Activated B cell treated with CpG ODN at 0.5 μM for 24 hours (primary cell): ENCODE measurements at regions not wholly inside any gene's neighbourhood (a gene's known extent, or its start where the extent isn't known, plus 50 kb on each side); places are given as distances from the start of the nearest gene placed in this dataset.

Source experiments
- ATAC-seq: fragments of 200-7000 bp; cut with Tn5 transposase; one replicate; pipeline ENCODE4 v1.10.0; 2021; ENCODE audit warnings: low read depth, mild to moderate bottlenecking, moderate library complexity
- CTCF ChIA-PET: fragments of 350-600 bp; sonication (Branson Sonifier 250); formaldehyde crosslinking; loops from one replicate; lab custom pipeline; 2021; ENCODE audit warnings: antibody characterized with exemption; lab: Charles Lee
- POLR2A ChIA-PET: fragments of 350-600 bp; sonication (Branson Sonifier 250); formaldehyde crosslinking; loops from one replicate; lab custom pipeline; 2021; ENCODE audit warnings: antibody characterized with exemption; lab: Charles Lee
- DNase-seq: peaks from one replicate; pipeline ENCODE4 v3.0.0; 2022
- H3K27ac Mint-ChIP-seq: one replicate; pipeline ENCODE4 v1.8.0; 2020; ENCODE audit warnings: mixed read lengths
- H3K27me3 Mint-ChIP-seq: one replicate; pipeline ENCODE4 v1.8.0; 2021; ENCODE audit warnings: mixed read lengths
- H3K36me3 Mint-ChIP-seq: one replicate; pipeline ENCODE4 v1.8.0; 2021; ENCODE audit warnings: low read depth, mixed read lengths
- H3K4me1 Mint-ChIP-seq: one replicate; pipeline ENCODE4 v1.8.0; 2021; ENCODE audit warnings: mixed read lengths
- H3K4me3 Mint-ChIP-seq: one replicate; pipeline ENCODE4 v1.8.0; 2020; ENCODE audit warnings: mild to moderate bottlenecking, mixed read lengths
- H3K9me3 Mint-ChIP-seq: one replicate; pipeline ENCODE4 v1.8.0; 2020; ENCODE audit warnings: mixed read lengths
- CTCF ChIP-seq: fragments of 200-600 bp; IDR thresholded peaks from one replicate; pipeline ENCODE4 v1.8.0; 2022; ENCODE audit warnings: antibody characterized with exemption, mild to moderate bottlenecking
- intact Hi-C: fragments of 100-400 bp; cut with micrococcal nuclease; formaldehyde crosslinking; loops from one replicate; pipeline ENCODE4 v1.15.1; 2024

- intact Hi-C loops = no loop called here
- no peaks in the 10 kb centered on the region for H3K4me1 Mint-ChIP-seq
- CTCF ChIA-PET = no interaction called here
Observed at GRCh38 chr13:53135301-53135700, 106.7 kb downstream of the OLFM4 start.

GRCh38 chr13:53136554-53137215, 108.1 kb downstream of the OLFM4 start:
- no peak overlapping the region for H3K27ac Mint-ChIP-seq
- TF ChIP-seq CTCF = no peak
- DNase-seq = no peak
- no peaks in the 10 kb centered on the region for H3K27me3 Mint-ChIP-seq
- H3K36me3 Mint-ChIP-seq = no peaks in the 10 kb centered on the region
- no peak for ATAC-seq
- intact Hi-C loops = no loop called here
- ChIA-PET POLR2A (no interaction called here), CTCF (no interaction called here)
- no peak overlapping the region for H3K4me3 Mint-ChIP-seq
- no peaks in the 10 kb centered on the region for H3K9me3 Mint-ChIP-seq
- H3K4me1 Mint-ChIP-seq = no peaks in the 10 kb centered on the region

More at GRCh38 chr13:53135301-53135700, 106.7 kb downstream of the OLFM4 start:
- TF ChIP-seq CTCF = no peak
- Mint-ChIP-seq H3K27me3 (no peaks in the 10 kb centered on the region), H3K36me3 (no peaks in the 10 kb centered on the region), H3K9me3 (no peaks in the 10 kb centered on the region), H3K27ac (no peak overlapping the region), H3K4me3 (no peak overlapping the region)
- DNase-seq (no peak), ATAC-seq (no peak)
- POLR2A ChIA-PET = no interaction called here

DNA sequence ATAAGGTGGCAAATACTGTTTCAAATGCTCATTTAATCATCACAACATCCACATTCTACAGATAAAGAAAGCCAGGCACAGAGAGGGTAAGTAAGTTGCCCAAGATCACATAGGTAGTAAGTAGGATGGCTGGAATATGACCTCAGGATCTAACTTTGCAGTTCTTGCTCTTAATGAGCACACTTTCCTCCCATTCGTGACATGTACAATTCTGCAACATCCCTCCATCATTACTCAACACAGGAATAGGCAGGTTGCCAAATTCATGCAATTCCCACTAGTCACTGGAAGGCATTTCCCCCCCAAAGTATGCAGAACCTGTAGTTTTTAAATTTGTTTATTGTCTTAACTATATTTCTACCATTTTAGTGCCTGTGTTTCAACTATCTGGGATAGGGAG, 109.2 kb downstream of the OLFM4 start:
- ATAC-seq (no peak), DNase-seq (no peak)
- intact Hi-C loops = no loop called here
- H3K9me3 Mint-ChIP-seq = no peaks in the 10 kb centered on the region
- no peak for TF ChIP-seq CTCF
- CTCF ChIA-PET = no interaction called here
- H3K4me1 Mint-ChIP-seq = no peaks in the 10 kb centered on the region
- POLR2A ChIA-PET = no interaction called here
- H3K36me3 Mint-ChIP-seq = no peaks in the 10 kb centered on the region
- H3K27me3 Mint-ChIP-seq = no peaks in the 10 kb centered on the region
- H3K4me3 Mint-ChIP-seq = no peak overlapping the region
- H3K27ac Mint-ChIP-seq = no peak overlapping the region

DNA sequence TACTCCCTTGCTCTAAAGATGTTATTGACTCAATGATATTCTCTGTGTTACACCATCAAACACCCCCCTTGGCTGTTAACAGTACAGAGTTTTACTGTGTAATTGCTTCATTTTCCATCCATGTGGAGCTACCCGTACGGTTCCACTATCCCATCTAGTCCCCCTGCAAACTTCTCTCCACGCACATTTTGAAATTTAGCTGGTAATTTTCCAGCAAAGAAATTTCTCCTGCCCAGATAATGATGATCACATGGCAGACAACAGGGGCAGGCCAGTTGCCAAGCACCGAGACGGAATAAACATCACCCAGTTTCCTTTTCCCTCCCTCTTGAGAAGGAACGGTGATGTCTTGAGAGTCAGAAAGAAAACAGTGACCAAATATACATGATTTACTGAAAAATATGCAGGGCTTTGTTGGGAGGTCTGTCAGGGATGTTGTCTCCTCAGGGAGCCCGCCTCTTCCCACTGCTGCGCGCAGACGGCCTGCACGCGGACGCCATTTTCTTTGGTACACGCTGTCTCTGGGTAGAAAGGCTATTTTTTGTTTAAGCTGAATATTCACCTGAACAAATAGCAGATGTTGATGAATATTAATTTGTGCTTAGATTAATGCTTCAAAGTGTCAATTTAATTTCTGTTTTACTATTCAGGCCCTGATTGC, 109.9 kb downstream of the OLFM4 start:
- TF ChIP-seq CTCF = no peak
- Mint-ChIP-seq H3K36me3 (no peaks in the 10 kb centered on the region), H3K27me3 (no peaks in the 10 kb centered on the region), H3K9me3 (no peaks in the 10 kb centered on the region), H3K4me1 (no peaks in the 10 kb centered on the region), H3K27ac (no peak overlapping the region), H3K4me3 (no peak overlapping the region)
- ATAC-seq (no peak), DNase-seq (no peak)
- ChIA-PET CTCF (no interaction called here), POLR2A (no interaction called here)
- intact Hi-C loops = no loop called here

- ATAC-seq = no peak
- TF ChIP-seq CTCF = no peak
- CTCF ChIA-PET = no interaction called here
- POLR2A ChIA-PET = no interaction called here
- Mint-ChIP-seq H3K4me1 (no peaks in the 10 kb centered on the region), H3K4me3 (no peak overlapping the region), H3K27ac (no peak overlapping the region), H3K9me3 (no peaks in the 10 kb centered on the region), H3K27me3 (no peaks in the 10 kb centered on the region), H3K36me3 (no peaks in the 10 kb centered on the region)
- intact Hi-C loops = no loop called here
- DNase-seq = no peak
Observed at GRCh38 chr13:53141336-53141735, 112.7 kb downstream of the OLFM4 start.
